Right lobe of liver (tissue), 6 donors: ENCODE measurements at regions not wholly inside any gene's neighbourhood (a gene's known extent, or its start where the extent isn't known, plus 50 kb on each side); places are given as distances from the start of the nearest gene placed in this dataset.
A peak's percentile ranks its signal among the peaks of the same experiment; 100 is the strongest.

Experiments used
- ATAC-seq, 4 donors: fragments of 200-7000 bp; cut with Tn5 transposase; one replicate each; pipeline ENCODE4 v1.9.1; 2020; ENCODE audit warnings: mild to moderate bottlenecking in 4 of 4, moderate library complexity in 4 of 4
- DNase-seq, 3 donors: peaks; one replicate each; pipeline ENCODE4 v3.0.0-alpha.2; 2020
- H3K27ac ChIP-seq, 3 donors: fragments of 200-600 bp; one replicate each; pipeline ENCODE4 v1.8.0; 2022
- H3K27me3 ChIP-seq, 2 donors: fragments of 200-600 bp; one replicate each; pipeline ENCODE4 v1.8.0; 2022
- H3K36me3 ChIP-seq, 4 donors: fragments of 200-600 bp; sonication (generic) in 1 of 4; one replicate each; pipeline versions ENCODE4 v1.5.1 to v1.8.0; 2017 to 2022; ENCODE audit warnings: control low read depth in 1 of 4
- H3K4me1 ChIP-seq, 4 donors: fragments of 200-600 bp; sonication (generic) in 1 of 4; one replicate each; pipeline versions ENCODE4 v1.5.1 to v1.8.0; 2017 to 2022; ENCODE audit warnings: control low read depth in 1 of 4
- H3K4me3 ChIP-seq, 3 donors: fragments of 200-600 bp; one replicate each; pipeline ENCODE4 v1.8.0; 2022
- H3K9me3 ChIP-seq, 4 donors: fragments of 200-600 bp; sonication (generic) in 1 of 4; one replicate each; pipeline versions ENCODE4 v1.5.1 to v1.8.0; 2017 to 2022; ENCODE audit warnings: control low read depth in 1 of 4
- CTCF ChIP-seq, 4 donors: fragments of 200-600 bp in 3 of 4; fragments of 450-650 bp in 1 of 4; IDR thresholded peaks; one replicate each; pipeline versions ENCODE4 v1.5.1 to v1.8.0; 2016 to 2022; ENCODE audit warnings: antibody characterized with exemption in 4 of 4, mild to moderate bottlenecking in 2 of 4
- POLR2A ChIP-seq: fragments of 450-650 bp; IDR thresholded peaks from one replicate; pipeline ENCODE4 v1.6.1; 2017; ENCODE audit warnings: antibody characterized with exemption, mild to moderate bottlenecking
- WGBS: methylation state at CpG from one replicate; pipeline ENCODE4 v1.1.6; 2018; ENCODE audit warnings: low coverage, low lambda C conversion rate; ENCODE audit not compliant: insufficient coverage; ENCODE audit errors: missing lambda C conversion rate; 5-methylcytosine and 5-hydroxymethylcytosine counted together
- intact Hi-C, 2 donors: fragments of 100-400 bp; cut with DNase I; formaldehyde crosslinking; loops; one replicate each; pipeline versions ENCODE4 v1.11.2 to v1.14.1; 2022
- donor health status: DM: no; HTN: yes; CAD: no.
- donor health status: DM: no; HTN: no; CAD: no.
- donor health status: DM: no; HTN: no; CAD: no.
- donor health status: DM: no; HTN: yes; CAD: no.
- donor health status: DM: no; HTN: yes; CAD: no.

- H3K27ac ChIP-seq, result no peak overlapping the region
- intact Hi-C loops, result no loop called here
- 36% methylated on average over 2 of the region's 2 CpGs for WGBS
- ATAC-seq (no peak), DNase-seq (no peak)
- no peaks in the 10 kb centered on the region for H3K9me3 ChIP-seq
- no peaks in the 10 kb centered on the region for H3K36me3 ChIP-seq
- no peak overlapping the region for H3K4me3 ChIP-seq
- no peaks in the 10 kb centered on the region for H3K27me3 ChIP-seq
- TF ChIP-seq POLR2A (no peak), CTCF (IDR thresholded peaks at IDR 0.05) (no peak)
- H3K4me1 ChIP-seq, result no peaks in the 10 kb centered on the region
Measured at GRCh38 chr3:28936154-28936553, 344.7 kb upstream of the RBMS3 start.

- Histone ChIP-seq H3K36me3 (no peaks in the 10 kb centered on the region), H3K9me3 (no peaks in the 10 kb centered on the region), H3K4me3 (no peak overlapping the region), H3K27ac (no peak overlapping the region), H3K4me1 (no peaks in the 10 kb centered on the region), H3K27me3 (no peaks in the 10 kb centered on the region)
- ATAC-seq (peak; percentile 23 to 72 (median 48)), DNase-seq (no peak)
- intact Hi-C loops, result no loop called here
- TF ChIP-seq POLR2A (no peak), CTCF (IDR thresholded peaks at IDR 0.05) (no peak)
Measured at GRCh38 chr3:28940530-28940929, 340.3 kb upstream of the RBMS3 start.

GRCh38 chr3:28940994-28941393 is 339.9 kb upstream of the RBMS3 start:
- no peak overlapping the region for H3K4me3 ChIP-seq
- no peaks in the 10 kb centered on the region for H3K9me3 ChIP-seq
- DNase-seq (no peak), ATAC-seq (peak in 2 of 4 donors; percentile 12 to 28)
- no peaks in the 10 kb centered on the region for H3K36me3 ChIP-seq
- H3K27ac ChIP-seq, result no peak overlapping the region
- 53% methylated on average over 1 of the region's 1 CpG for WGBS
- no peaks in the 10 kb centered on the region for H3K4me1 ChIP-seq
- TF ChIP-seq POLR2A (no peak), CTCF (IDR thresholded peaks at IDR 0.05) (no peak)
- intact Hi-C loops, result no loop called here
- H3K27me3 ChIP-seq, result no peaks in the 10 kb centered on the region

- TF ChIP-seq POLR2A, result no peak
- no peak for TF ChIP-seq CTCF (IDR thresholded peaks at IDR 0.05)
- Histone ChIP-seq H3K36me3 (no peaks in the 10 kb centered on the region), H3K4me1 (no peaks in the 10 kb centered on the region), H3K27ac (no peak overlapping the region), H3K4me3 (no peak overlapping the region), H3K27me3 (no peaks in the 10 kb centered on the region), H3K9me3 (no peaks in the 10 kb centered on the region)
- DNase-seq, result no peak
- no peak for ATAC-seq
- intact Hi-C loops, result no loop called here
- 29% methylated on average over 2 of the region's 2 CpGs for WGBS
Measured at GRCh38 chr3:28947061-28947460, 333.8 kb upstream of the RBMS3 start.

GRCh38 chr3:28947751-28948150 is 333.1 kb upstream of the RBMS3 start:
- Histone ChIP-seq H3K9me3 (no peaks in the 10 kb centered on the region), H3K27ac (no peak overlapping the region), H3K4me1 (no peaks in the 10 kb centered on the region), H3K27me3 (no peaks in the 10 kb centered on the region), H3K36me3 (no peaks in the 10 kb centered on the region), H3K4me3 (no peak overlapping the region)
- DNase-seq (no peak), ATAC-seq (no peak)
- TF ChIP-seq POLR2A, result no peak
- TF ChIP-seq CTCF (IDR thresholded peaks at IDR 0.05), result no peak
- intact Hi-C loops, result no loop called here
- WGBS, result 53% methylated on average over 2 of the region's 2 CpGs
